ENCODE measurements at regions not wholly inside any gene's neighbourhood (a gene's known extent, or its start where the extent isn't known, plus 50 kb on each side); places are given as distances from the start of the nearest gene placed in this dataset.

DNA sequence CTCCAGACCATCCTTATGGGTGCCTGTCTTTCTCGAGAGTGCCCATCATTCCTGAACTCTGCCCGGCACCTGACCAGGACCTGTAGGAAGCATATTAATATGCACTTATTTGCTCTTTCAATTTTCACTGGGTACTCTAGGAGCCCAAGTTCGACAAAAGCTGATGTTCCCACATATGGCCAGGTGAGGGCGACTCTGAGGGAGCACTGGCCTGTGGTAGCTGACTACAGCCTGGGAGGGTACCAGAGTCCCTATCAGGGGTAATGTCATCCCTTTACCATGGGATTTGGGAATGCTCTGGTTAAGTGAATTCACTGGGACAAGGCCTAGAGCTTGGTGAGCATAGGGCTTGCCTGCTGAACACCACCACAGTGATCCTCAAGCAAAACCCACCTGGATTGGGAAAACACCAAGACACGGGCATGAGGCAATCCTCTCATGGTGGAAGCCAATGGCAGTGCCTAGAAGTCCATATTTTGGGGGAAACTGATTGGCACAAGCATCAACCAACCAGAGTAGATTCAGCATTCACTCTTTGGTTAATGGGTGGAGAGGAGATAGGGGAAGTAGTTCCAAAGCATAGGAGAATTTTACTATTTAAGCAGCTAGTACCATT, 112.2 kb downstream of the MTX3 start:
- peak; percentile 24 to 67 for DNase-seq

DNA sequence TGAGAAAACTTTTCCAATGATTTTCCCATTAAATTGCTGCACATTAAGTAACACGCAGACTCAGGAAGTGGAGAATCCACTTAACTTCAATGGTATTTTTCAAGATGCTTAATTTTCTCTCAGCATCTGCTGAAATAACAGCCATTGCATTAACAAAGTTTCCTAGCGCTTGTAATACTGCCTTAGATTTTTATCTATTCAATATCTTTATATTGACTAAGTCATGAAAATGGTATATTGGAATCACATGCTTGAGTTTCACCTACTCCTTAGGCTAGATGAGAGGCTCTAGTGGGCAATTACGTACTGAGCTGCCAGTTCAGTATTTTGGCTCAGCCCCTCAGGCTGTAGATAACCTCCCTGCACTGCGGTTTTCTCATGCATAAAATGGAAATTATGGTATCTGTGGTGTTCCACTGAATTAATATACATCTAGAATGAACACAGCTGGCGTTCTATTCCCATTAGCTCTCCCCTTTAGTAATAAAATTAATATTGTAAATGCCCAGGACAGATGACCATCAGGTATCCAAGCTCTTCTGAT, 112.9 kb downstream of the MTX3 start:
- Histone ChIP-seq H3K4me3 (no peak overlapping the region), H3K9me3 (replicated peaks) (no peaks in the 10 kb centered on the region), H3K27me3 (no peaks in the 10 kb centered on the region), H3K36me3 (no peaks in the 10 kb centered on the region), H3K4me1 (no peaks in the 10 kb centered on the region), H3K27ac (no peak overlapping the region)
- DNase-seq, result no peak

More for the DNA sequence above, 112.2 kb downstream of the MTX3 start:
- no peaks in the 10 kb centered on the region for H3K4me1 ChIP-seq
- H3K36me3 ChIP-seq, result no peaks in the 10 kb centered on the region
- no peak overlapping the region for H3K4me3 ChIP-seq
- H3K27me3 ChIP-seq, result no peaks in the 10 kb centered on the region
- no peak overlapping the region for H3K27ac ChIP-seq
- H3K9me3 ChIP-seq (replicated peaks), result no peaks in the 10 kb centered on the region

DNA sequence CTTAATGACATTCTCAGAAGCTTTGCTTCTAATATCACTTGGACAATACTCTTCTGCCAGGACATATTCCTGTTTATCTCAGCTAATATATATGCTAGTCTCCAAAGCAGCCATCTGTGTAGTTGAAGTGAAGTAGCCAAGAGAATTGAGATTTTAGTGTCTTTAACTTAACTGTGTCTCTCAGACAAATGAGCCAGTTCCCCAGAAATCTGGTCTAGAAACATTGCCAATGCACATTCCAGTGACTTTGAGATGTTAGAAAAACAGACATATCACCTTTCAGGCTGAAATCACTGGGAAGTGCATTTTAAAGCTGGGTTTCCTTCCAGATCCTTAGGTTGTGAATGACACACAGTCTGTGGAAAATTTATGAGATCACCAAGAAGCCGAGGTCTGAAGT, 114.6 kb downstream of the MTX3 start:
- no peaks in the 10 kb centered on the region for H3K4me1 ChIP-seq
- no peak overlapping the region for H3K4me3 ChIP-seq
- no peak overlapping the region for H3K27ac ChIP-seq
- DNase-seq, result no peak
- no peaks in the 10 kb centered on the region for H3K9me3 ChIP-seq (replicated peaks)
- no peaks in the 10 kb centered on the region for H3K36me3 ChIP-seq
- H3K27me3 ChIP-seq, result no peaks in the 10 kb centered on the region

DNA sequence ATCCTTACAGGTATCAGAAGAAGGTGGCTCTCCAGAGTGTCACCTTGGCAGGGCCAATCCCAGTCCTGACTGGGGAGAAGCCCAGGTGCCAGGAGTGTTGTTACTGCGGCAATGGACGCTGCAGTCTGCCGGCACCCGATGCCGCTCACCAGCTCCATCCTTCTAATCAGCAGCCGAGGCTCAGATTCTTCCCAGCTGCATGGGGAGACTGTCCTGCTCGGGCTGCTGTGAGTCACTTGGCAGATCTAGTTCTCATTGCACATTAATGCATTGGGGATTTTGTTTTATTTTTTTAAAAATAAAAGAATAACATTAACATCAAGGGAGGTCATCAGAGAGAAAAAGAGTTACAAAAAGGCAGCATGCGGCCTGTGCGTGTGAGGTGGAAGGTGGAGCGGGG, 115.8 kb downstream of the MTX3 start:
- H3K4me1 ChIP-seq, result no peaks in the 10 kb centered on the region
- no peak overlapping the region for H3K27ac ChIP-seq
- no peak overlapping the region for H3K4me3 ChIP-seq
- H3K36me3 ChIP-seq, result no peaks in the 10 kb centered on the region
- H3K27me3 ChIP-seq, result no peaks in the 10 kb centered on the region
- no peak for DNase-seq
- H3K9me3 ChIP-seq (replicated peaks), result no peaks in the 10 kb centered on the region

DNA sequence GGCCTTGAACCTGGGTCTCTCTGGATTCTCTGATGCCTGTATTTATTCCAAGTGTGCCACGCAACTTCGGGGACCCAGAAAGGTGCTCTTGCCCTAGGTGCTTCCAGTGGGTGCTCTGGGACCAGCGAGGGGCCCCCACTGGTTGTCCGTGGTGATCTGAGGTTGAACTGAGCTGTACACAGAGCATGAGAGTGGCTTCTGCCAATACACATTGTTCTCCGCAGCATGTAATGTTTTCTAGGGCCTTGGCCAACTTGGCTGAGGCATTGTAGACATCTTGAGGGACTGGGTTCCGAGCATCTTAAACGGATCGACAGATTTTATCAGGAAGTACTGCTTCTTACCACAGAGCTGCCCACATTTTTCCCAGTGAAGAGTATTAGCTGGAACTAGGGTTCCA, 117.9 kb downstream of the MTX3 start:
- H3K4me3 ChIP-seq, result no peak overlapping the region
- no peaks in the 10 kb centered on the region for H3K9me3 ChIP-seq (replicated peaks)
- no peaks in the 10 kb centered on the region for H3K4me1 ChIP-seq
- H3K27ac ChIP-seq, result no peak overlapping the region
- no peaks in the 10 kb centered on the region for H3K36me3 ChIP-seq
- H3K27me3 ChIP-seq, result no peaks in the 10 kb centered on the region
- DNase-seq, result no peak

DNA sequence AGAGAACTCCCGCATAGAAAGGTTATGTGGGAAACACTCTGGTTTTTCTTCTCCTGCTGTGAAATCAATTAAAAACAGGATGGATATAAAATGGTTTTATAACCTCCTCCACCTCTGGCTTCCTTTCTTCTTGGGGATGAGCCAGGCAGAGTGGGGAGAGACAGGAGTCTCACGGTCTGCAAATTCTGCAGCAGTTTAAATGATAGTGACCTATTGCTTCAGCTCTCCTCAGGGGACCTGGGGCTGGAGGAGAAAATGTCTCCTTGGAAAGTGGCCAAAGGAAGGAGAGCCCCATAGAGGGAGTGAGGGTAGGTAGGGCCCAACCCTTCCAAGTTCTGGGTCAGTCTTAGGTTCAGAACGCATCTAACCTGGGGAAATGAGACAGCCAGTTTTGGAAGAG, 118.8 kb downstream of the MTX3 start:
- H3K27ac ChIP-seq, result no peak overlapping the region
- H3K9me3 ChIP-seq (replicated peaks), result no peaks in the 10 kb centered on the region

DNA sequence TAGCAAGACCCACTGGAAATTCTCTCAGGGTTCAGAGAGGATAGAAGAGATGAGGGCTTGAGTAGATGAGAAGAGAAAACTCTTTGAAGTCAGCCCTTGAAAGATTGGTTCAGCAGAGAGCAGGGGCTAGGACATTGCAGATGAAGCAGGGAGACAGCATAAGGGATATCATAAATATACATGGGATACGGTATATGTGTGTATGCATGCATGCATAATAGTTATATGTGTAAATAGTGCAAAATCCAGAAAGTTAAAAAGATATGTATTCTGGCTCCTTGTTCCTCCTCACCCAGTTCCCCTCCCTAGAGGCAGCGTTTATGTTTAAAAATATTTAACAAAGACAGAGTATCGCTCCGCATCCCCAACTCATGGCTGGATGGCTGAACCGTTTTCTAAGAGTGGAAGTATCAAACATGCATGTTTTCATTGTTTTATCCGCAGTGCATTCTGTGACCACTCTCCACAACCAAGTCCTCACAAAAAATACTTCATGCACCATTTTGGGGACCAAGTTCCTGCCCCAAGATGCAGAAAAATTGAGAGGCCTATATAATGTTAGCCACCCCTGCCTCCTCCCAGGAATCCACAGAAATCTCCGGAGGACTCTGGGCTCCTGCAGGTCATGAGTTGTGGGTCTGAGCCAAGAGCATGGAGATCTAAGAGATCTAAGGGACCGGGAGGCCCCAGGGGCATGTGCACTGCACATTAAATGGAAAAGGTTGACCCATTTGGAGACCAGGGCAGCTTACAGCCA, 119.5 kb downstream of the MTX3 start:
- Histone ChIP-seq H3K4me3 (no peak overlapping the region), H3K27me3 (no peaks in the 10 kb centered on the region), H3K4me1 (no peaks in the 10 kb centered on the region), H3K36me3 (no peaks in the 10 kb centered on the region), H3K27ac (no peak overlapping the region), H3K9me3 (replicated peaks) (no peaks in the 10 kb centered on the region)
- no peak for DNase-seq

More for the DNA sequence above, 118.8 kb downstream of the MTX3 start:
- Histone ChIP-seq H3K4me3 (no peak overlapping the region), H3K27me3 (no peaks in the 10 kb centered on the region), H3K4me1 (no peaks in the 10 kb centered on the region), H3K36me3 (no peaks in the 10 kb centered on the region)
- no peak for DNase-seq

DNA sequence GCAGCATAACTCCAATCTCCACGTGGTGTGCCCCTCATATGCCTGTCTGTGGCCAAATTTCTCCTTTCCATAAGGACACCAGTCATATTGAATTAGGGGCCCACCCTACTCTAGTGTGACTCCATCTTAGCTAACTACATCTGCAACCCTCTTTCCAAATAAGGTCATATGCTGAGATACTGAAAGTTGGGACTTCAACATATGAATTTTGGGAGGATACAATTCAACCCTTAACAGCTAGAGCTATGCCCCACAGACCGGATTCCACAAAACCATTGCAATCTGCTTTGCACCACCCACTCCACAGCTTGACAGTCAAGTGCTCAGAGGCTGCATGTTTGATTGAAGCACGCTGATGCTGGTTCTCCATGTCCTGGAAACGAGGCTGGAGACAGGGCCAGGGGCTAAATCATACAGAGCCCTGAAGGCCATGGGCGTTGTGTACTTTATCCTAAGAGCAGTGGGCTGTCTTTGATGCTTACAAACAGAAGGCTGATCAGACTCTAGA, 122.8 kb downstream of the MTX3 start:
- Histone ChIP-seq H3K27me3 (no peaks in the 10 kb centered on the region), H3K4me3 (no peak overlapping the region), H3K4me1 (no peaks in the 10 kb centered on the region), H3K9me3 (replicated peaks) (no peaks in the 10 kb centered on the region), H3K36me3 (no peaks in the 10 kb centered on the region), H3K27ac (no peak overlapping the region)
- no peak for DNase-seq

DNA sequence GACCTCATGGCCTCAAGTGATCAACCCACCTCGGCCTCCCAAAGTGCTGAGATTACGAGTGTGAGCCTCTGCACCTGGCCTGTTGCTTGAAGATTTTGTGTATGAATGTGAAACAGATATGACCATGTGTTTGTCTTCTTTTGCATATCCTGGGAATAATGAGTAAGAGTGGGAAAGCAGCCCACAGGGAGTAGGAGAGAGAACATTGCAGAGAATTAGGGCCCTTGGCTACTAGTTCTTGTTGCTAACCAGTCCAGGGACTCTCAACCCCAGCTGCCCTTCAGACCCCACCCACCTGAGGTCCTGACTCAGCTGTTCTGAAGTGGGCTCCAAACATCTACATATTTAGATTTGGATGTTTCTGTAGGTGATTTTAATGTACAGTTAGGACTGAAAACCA, 125.5 kb downstream of the MTX3 start:
- H3K9me3 ChIP-seq (replicated peaks), result no peaks in the 10 kb centered on the region
- H3K27me3 ChIP-seq, result no peaks in the 10 kb centered on the region
- no peak for DNase-seq
- no peak overlapping the region for H3K4me3 ChIP-seq
- H3K36me3 ChIP-seq, result no peaks in the 10 kb centered on the region
- H3K4me1 ChIP-seq, result no peaks in the 10 kb centered on the region
- no peak overlapping the region for H3K27ac ChIP-seq

DNA sequence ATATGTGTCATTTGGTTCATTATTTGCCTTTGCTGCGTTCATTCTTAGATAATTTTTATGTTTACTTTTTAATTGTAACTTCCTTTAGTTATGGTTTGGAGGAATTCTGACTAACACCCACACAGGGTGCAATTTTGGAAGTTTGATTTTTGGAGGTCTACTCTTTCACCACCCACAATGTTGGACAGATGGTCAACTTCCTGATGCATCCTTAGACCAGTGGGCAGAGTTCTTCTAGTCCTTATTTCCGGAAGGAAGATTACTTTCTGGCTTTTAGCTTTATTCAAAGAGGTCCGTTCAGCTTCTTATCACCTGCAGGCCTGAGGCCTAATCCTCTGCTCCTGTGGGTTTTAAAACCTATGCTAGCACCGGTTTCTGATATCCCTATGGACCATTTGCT, 126.7 kb downstream of the MTX3 start:
- DNase-seq, result peak in 1 of 2 experiments; percentile 25
- H3K4me1 ChIP-seq, result no peaks in the 10 kb centered on the region
- H3K4me3 ChIP-seq, result no peak overlapping the region
- H3K36me3 ChIP-seq, result no peaks in the 10 kb centered on the region
- H3K9me3 ChIP-seq (replicated peaks), result no peaks in the 10 kb centered on the region
- no peak overlapping the region for H3K27ac ChIP-seq
- no peaks in the 10 kb centered on the region for H3K27me3 ChIP-seq

DNA sequence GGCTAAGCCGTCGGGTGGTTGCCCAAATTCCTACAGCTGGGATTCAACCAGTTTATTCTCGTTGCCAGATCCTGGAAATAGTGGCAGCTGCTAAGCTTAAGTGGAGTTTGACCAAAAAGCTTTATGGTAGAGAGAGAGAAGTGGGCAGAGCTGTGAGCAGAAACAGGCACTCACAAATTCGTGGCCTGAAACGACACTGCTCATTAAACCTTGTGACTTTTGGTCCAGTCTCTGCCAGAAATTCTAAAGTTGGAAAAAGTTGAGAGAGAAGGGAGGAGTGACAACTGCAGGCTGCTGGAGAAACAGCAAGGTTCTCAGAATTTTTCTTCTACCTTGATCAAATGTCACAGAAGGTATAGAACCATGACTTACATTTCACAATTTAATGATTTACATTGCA, 131.5 kb downstream of the MTX3 start:
- Histone ChIP-seq H3K9me3 (replicated peaks) (no peaks in the 10 kb centered on the region), H3K27me3 (no peaks in the 10 kb centered on the region), H3K27ac (no peak overlapping the region), H3K36me3 (no peaks in the 10 kb centered on the region), H3K4me3 (no peak overlapping the region), H3K4me1 (no peaks in the 10 kb centered on the region)
- DNase-seq, result peak in 1 of 2 experiments; percentile 28

DNA sequence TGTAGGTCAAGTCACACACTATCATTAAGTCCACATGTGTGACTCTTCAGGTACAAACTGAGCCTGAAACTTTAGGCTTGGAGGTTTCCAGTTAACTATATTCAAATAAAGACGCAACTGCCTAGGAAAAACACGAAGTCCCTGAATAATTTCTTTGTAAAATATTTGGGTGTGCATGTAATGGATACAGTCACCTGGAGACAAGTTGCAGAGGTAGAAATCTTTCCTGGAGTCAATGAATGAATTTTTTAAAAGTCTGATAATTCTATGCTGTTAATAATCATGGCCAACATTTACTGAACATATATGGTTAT, 132.7 kb downstream of the MTX3 start:
- Histone ChIP-seq H3K27ac (no peak overlapping the region), H3K9me3 (replicated peaks) (no peaks in the 10 kb centered on the region), H3K36me3 (no peaks in the 10 kb centered on the region), H3K27me3 (no peaks in the 10 kb centered on the region), H3K4me1 (no peaks in the 10 kb centered on the region), H3K4me3 (no peak overlapping the region)
- no peak for DNase-seq

DNA sequence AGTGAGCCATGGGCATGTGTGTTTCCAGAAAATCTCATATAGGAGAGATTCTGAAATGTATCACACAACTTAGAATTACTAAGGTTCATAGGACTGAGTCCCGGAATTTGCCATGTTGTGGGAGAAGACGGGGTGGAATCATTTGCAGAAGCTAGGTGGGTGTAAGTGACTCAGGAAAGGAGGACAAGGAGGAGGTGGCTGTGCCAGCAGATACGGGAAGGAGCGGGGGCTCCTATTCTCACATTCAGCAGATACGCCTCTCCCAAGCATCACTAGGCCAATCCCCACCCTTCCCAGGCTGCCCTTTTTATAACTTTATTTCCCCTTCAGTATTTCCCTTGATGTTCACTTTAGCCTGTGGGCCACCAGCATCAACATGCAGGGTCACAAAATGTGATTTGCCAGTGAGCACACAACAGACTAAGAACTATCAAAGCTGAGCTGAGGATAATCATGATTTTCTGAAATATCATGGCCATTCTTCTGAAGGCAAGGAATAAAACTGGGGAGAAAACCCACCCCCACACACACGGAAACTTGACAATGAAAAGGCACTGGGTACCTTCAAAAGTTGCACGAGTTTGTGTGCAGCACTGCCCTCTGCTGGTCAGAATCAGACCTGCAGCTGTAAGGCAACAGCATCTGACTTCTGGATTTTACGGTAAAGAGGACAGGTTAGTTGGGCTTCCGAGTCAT, 133.2 kb downstream of the MTX3 start:
- Histone ChIP-seq H3K4me1 (no peaks in the 10 kb centered on the region), H3K9me3 (replicated peaks) (no peaks in the 10 kb centered on the region), H3K27me3 (no peaks in the 10 kb centered on the region), H3K4me3 (no peak overlapping the region), H3K36me3 (no peaks in the 10 kb centered on the region), H3K27ac (no peak overlapping the region)
- peak; percentile 52 to 79 for DNase-seq

DNA sequence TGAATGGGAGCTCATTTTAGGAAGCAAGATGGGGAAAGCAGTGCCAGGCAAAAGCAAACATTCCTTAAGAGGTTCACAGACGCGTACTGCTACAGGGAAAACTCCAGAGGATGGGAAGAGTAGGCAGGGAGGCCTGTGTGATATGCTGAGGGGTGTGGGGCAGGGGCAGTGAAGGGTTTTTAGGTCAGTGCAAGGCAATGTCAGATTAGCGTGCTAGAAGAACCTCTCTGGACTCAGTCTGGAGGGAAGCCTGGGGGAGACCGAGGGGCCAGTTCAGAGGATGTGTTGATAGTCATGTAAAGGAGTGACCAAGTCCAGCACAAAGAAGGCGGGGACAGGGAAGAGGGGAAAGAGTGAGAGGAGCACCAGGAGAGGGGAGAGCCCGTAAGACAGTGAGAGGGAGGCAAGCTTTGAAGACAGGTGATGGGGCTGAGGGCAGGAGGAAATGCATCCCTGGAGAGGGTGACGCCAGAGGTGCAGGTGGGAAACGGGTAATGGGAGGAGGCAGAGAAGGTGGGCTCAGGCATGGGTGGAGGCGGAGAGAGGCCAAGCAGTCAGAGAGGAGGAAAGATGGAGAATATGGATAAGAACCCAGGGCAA, 134.5 kb downstream of the MTX3 start:
- Histone ChIP-seq H3K27ac (no peak overlapping the region), H3K27me3 (no peaks in the 10 kb centered on the region), H3K36me3 (no peaks in the 10 kb centered on the region), H3K9me3 (replicated peaks) (no peaks in the 10 kb centered on the region), H3K4me3 (no peak overlapping the region), H3K4me1 (no peaks in the 10 kb centered on the region)
- DNase-seq, result no peak

All from SJCRH30 (cell line).